ENCODE measurements at regions not wholly inside any gene's neighbourhood (a gene's known extent, or its start where the extent isn't known, plus 50 kb on each side); places are given as distances from the start of the nearest gene placed in this dataset.

GRCh38 chr3:117003501-117003900, 293.9 kb downstream of the TUSC7 start:
- Histone ChIP-seq H2BK5ac (ENCODE audit: low read depth, low read length) (no peak overlapping the region), H3K36me3 (ENCODE audit: control insufficient read depth in 2 of 4, insufficient read depth in 4 of 4, low read length in 3 of 4) (no peaks in the 10 kb centered on the region), H4K8ac (ENCODE audit: extremely low read depth, insufficient read depth, low read length) (no peak overlapping the region), H2AFZ (ENCODE audit: low read length) (no peak overlapping the region), H3K56ac (replicated peaks; ENCODE audit: insufficient read length, low read depth, low read length) (no peak overlapping the region), H3K9ac (replicated peaks in 1 of 4; ENCODE audit: extremely low read depth in 1 of 4, low read depth in 3 of 4, low read length in 3 of 4) (no peak overlapping the region), H3K4ac (replicated peaks; ENCODE audit: insufficient read length, low read depth, low read length) (no peak overlapping the region), H3K4me3 (ENCODE audit: extremely low read depth in 1 of 4, insufficient read depth in 2 of 4, low read depth in 3 of 4, low read length in 4 of 4) (no peak overlapping the region), H3K9me3 (ENCODE audit: insufficient read depth in 2 of 2, low read depth in 1 of 2, low read length in 1 of 2) (no peaks in the 10 kb centered on the region), H3K27ac (ENCODE audit: low read depth, low read length) (no peak overlapping the region), H3K14ac (ENCODE audit: insufficient read length) (no peak overlapping the region), H3K23me2 (ENCODE audit: low read depth, low read length) (no peaks in the 10 kb centered on the region), H2BK15ac (ENCODE audit: low read length) (no peak overlapping the region), H4K5ac (ENCODE audit: insufficient read length, low read depth, low read length) (no peak overlapping the region), H4K20me1 (replicated peaks in 1 of 2; ENCODE audit: control insufficient read depth in 1 of 2, insufficient read depth in 2 of 2, low read length in 2 of 2) (no peaks in the 10 kb centered on the region), H2AK5ac (ENCODE audit: low read depth, low read length) (no peak overlapping the region), H3K23ac (ENCODE audit: insufficient read length) (no peak overlapping the region), H4K91ac (replicated peaks; ENCODE audit: insufficient read length, low read length) (no peak overlapping the region), H2BK12ac (ENCODE audit: low read depth, low read length) (no peak overlapping the region), H2BK20ac (ENCODE audit: low read length) (no peak overlapping the region), H3K79me2 (ENCODE audit: control insufficient read depth in 1 of 2, insufficient read depth in 2 of 2, low read length in 2 of 2) (no peaks in the 10 kb centered on the region), H3K27me3 (replicated peaks in 1 of 4; ENCODE audit: control insufficient read depth in 3 of 4, extremely low read depth in 1 of 4, insufficient read depth in 3 of 4, low read length in 3 of 4) (no peaks in the 10 kb centered on the region), H3K4me1 (replicated peaks in 1 of 4; ENCODE audit: control insufficient read depth in 3 of 4, insufficient read depth in 4 of 4, low read length in 3 of 4) (no peaks in the 10 kb centered on the region), H3K18ac (ENCODE audit: extremely low read depth, low read length) (no peak overlapping the region), H3K4me2 (ENCODE audit: insufficient read depth in 1 of 2, low read depth in 2 of 2, low read length in 2 of 2) (no peak overlapping the region), H3K79me1 (ENCODE audit: low read depth, low read length) (no peaks in the 10 kb centered on the region), H2BK120ac (replicated peaks; ENCODE audit: low read depth, low read length) (no peak overlapping the region)
- no peak for FAIRE-seq
- DNase-seq (ENCODE audit: low read depth in 1 of 2, low spot score in 2 of 2) = no peak
- ChIA-PET CTCF (ENCODE audit: partially characterized antibody) (no interaction called here), POLR2A (ENCODE audit: partially characterized antibody) (no interaction called here)
- TF ChIP-seq FOSL1 (IDR thresholded peaks at IDR 0.05; ENCODE audit: insufficient read depth, low read depth, low read length) (no peak), KDM1A (IDR thresholded peaks at IDR 0.05; ENCODE audit: borderline replicate concordance, low read length) (no peak), MAX (IDR thresholded peaks at IDR 0.05) (no peak), TCF12 (IDR thresholded peaks at IDR 0.05; ENCODE audit: low read depth, low read length) (no peak), JUN (IDR thresholded peaks at IDR 0.05; ENCODE audit: low read depth, low read length) (no peak), HDAC6 (IDR thresholded peaks at IDR 0.05; ENCODE audit: low read depth, low read length) (no peak)
- TF ChIP-seq, protein P1, sequence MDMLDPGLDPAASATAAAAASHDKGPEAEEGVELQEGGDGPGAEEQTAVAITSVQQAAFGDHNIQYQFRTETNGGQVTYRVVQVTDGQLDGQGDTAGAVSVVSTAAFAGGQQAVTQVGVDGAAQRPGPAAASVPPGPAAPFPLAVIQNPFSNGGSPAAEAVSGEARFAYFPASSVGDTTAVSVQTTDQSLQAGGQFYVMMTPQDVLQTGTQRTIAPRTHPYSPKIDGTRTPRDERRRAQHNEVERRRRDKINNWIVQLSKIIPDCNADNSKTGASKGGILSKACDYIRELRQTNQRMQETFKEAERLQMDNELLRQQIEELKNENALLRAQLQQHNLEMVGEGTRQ (IDR thresholded peaks at IDR 0.05; ENCODE audit: low read length) = no peak
